ENCODE measurements at regions not wholly inside any gene's neighbourhood (a gene's known extent, or its start where the extent isn't known, plus 50 kb on each side); places are given as distances from the start of the nearest gene placed in this dataset.
A peak's percentile ranks its signal among the peaks of the same experiment; 100 is the strongest.

DNA sequence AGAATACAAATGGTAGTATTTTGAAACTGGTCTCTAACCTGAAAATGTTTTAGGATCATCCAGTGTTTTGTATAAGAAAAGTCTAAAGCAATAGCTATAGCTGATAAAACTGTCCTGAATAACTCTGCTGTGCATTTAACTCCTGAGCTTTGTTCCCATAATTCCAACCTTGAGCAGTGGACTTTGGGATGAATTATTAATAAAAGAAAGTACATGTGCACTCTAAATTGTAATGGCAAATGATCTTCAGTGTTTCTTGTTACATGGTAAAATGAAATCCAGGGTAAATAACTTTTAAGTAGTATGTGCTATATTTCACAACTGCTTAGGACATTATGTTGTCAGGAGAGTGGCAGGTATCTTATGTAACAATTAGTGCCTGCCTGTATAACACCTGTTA is 345.6 kb downstream of the SLC16A7 start:
- DNase-seq (ENCODE audit: low read depth in 4 of 6, low spot score in 6 of 6), result no peak
- Histone ChIP-seq H3K27me3 (ENCODE audit: control insufficient read depth, insufficient read depth, low read length) (no peaks in the 10 kb centered on the region), H3K27ac (ENCODE audit: low read depth, low read length) (no peak overlapping the region), H3K4me1 (ENCODE audit: control insufficient read depth, insufficient read depth, low read length) (no peaks in the 10 kb centered on the region), H3K36me3 (ENCODE audit: control insufficient read depth, insufficient read depth, low read length) (no peaks in the 10 kb centered on the region), H3K9me3 (ENCODE audit: control insufficient read depth, insufficient read depth, low read length) (no peaks in the 10 kb centered on the region), H3K4me3 (ENCODE audit: low read depth, low read length) (no peak overlapping the region)

DNA sequence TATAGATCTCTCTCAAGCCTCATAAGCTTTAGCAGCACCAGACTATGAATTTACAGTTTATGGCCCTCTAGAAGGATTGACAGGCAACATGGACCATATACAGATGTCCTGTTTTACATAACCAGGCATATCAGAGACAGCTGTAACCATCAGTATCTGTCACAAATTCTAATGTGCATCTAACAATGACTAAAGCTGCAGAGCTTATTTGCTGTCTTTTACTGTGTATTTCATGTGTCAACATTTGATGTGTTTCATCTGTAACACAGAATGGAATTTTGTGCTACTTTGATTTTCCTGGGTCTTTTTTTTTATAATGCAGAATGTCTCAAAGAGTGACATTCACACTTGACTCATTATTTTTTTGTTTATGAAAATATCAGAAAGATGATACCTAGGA is 348.3 kb downstream of the SLC16A7 start:
- no peak overlapping the region for H3K4me3 ChIP-seq (ENCODE audit: low read depth, low read length)
- no peak for DNase-seq (ENCODE audit: low read depth in 4 of 6, low spot score in 6 of 6)
- no peaks in the 10 kb centered on the region for H3K27me3 ChIP-seq (ENCODE audit: control insufficient read depth, insufficient read depth, low read length)
- H3K4me1 ChIP-seq (ENCODE audit: control insufficient read depth, insufficient read depth, low read length), result no peaks in the 10 kb centered on the region
- no peaks in the 10 kb centered on the region for H3K36me3 ChIP-seq (ENCODE audit: control insufficient read depth, insufficient read depth, low read length)
- H3K27ac ChIP-seq (ENCODE audit: low read depth, low read length), result no peak overlapping the region
- no peaks in the 10 kb centered on the region for H3K9me3 ChIP-seq (ENCODE audit: control insufficient read depth, insufficient read depth, low read length)

DNA sequence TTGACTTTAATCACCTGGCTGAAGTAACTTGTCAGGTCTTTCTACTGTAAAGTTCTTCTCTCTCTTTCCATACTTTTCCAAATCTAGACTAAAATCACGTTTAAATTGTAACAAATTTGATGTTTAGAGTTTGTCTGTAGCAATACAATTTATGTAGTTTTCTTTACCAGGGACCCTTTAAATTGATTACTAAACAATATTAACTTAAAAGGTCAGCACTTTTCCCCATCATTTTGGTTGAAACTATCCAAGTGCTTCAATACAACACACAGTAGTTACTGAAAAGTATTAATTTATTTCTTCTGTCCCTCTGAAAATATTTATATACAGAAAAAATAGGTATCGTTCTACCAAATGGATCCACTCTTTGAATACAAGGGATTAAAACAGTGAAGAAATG is 350.8 kb downstream of the SLC16A7 start:
- Histone ChIP-seq H3K4me3 (ENCODE audit: low read depth, low read length) (no peak overlapping the region), H3K4me1 (ENCODE audit: control insufficient read depth, insufficient read depth, low read length) (no peaks in the 10 kb centered on the region), H3K36me3 (ENCODE audit: control insufficient read depth, insufficient read depth, low read length) (no peaks in the 10 kb centered on the region), H3K27me3 (ENCODE audit: control insufficient read depth, insufficient read depth, low read length) (no peaks in the 10 kb centered on the region), H3K27ac (ENCODE audit: low read depth, low read length) (no peak overlapping the region), H3K9me3 (ENCODE audit: control insufficient read depth, insufficient read depth, low read length) (no peaks in the 10 kb centered on the region)
- WGBS (ENCODE audit: insufficient coverage), result no CpG with 5 or more reads among the region's 2 CpGs
- no peak for DNase-seq (ENCODE audit: low read depth in 4 of 6, low spot score in 6 of 6)

DNA sequence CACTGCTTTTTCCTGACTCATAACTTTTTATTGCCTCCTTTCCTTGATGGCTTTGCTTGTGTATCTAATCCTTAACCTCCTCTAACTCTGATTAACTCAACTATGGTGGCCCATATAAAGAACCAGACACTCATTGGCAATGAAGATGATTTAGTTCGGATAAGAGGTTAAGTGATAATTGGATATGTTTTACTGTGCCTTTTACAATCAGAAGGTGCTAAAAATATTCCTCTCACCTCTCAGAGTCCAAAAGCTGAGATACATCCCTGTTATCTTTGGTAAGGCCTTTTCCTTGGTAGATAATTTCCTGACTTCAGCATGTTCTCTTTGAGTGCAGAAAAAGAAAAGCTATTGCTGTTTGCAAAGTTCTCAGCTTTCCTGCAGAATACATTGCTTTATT is 367.7 kb downstream of the SLC16A7 start:
- H3K27ac ChIP-seq (ENCODE audit: low read depth, low read length), result no peak overlapping the region
- H3K27me3 ChIP-seq (ENCODE audit: control insufficient read depth, insufficient read depth, low read length), result no peaks in the 10 kb centered on the region
- no peaks in the 10 kb centered on the region for H3K36me3 ChIP-seq (ENCODE audit: control insufficient read depth, insufficient read depth, low read length)
- WGBS (ENCODE audit: insufficient coverage), result no CpG with 5 or more reads among the region's 1 CpG
- no peaks in the 10 kb centered on the region for H3K9me3 ChIP-seq (ENCODE audit: control insufficient read depth, insufficient read depth, low read length)
- H3K4me3 ChIP-seq (ENCODE audit: low read depth, low read length), result no peak overlapping the region
- H3K4me1 ChIP-seq (ENCODE audit: control insufficient read depth, insufficient read depth, low read length), result no peaks in the 10 kb centered on the region
- no peak for DNase-seq (ENCODE audit: low read depth in 4 of 6, low spot score in 6 of 6)

DNA sequence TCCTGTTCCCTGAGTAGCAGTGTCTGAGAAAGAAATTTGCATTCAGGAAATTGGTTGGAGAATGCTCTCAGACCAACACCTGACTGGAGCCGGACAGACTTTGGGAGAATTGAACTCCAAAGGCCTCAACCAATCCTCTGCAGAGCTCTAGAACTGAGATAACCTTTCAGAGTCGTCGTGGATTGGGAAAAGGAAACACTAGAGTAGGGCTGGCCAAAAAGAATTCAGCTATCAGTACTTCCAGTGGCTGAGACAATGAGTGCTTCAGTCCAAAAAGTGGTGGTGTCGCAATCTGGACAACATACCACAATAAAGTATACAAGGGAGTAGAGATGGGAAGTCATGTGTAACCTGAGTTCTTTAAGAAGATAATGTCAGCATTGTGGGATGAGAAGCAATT is 377.1 kb downstream of the SLC16A7 start:
- no peak for DNase-seq (ENCODE audit: low read depth in 4 of 6, low spot score in 6 of 6)
- WGBS (ENCODE audit: insufficient coverage), result 72% methylated on average over 3 of the region's 4 CpGs
- H3K4me1 ChIP-seq (ENCODE audit: control insufficient read depth, insufficient read depth, low read length), result no peaks in the 10 kb centered on the region

DNA sequence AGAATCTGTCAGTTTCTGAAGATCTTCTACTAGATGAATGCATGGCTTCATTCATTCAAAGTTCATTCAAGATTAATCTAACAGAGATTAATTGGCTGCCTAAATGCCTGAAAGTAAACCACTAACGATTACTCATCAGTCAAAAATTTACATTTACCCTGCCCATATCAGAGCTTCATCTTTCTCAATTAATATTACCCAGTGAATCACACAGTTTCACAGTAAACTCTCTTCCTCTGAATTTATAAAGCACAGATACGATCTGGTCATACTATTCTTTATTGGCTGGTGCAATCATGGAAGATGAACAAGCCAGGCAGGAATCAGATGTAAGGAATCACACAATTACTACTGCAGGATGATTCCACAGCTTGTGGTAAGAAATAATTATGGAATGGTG is 377.7 kb downstream of the SLC16A7 start:
- no peak overlapping the region for H3K27ac ChIP-seq (ENCODE audit: low read depth, low read length)
- H3K9me3 ChIP-seq (ENCODE audit: control insufficient read depth, insufficient read depth, low read length), result no peaks in the 10 kb centered on the region
- H3K4me3 ChIP-seq (ENCODE audit: low read depth, low read length), result no peak overlapping the region
- no peaks in the 10 kb centered on the region for H3K27me3 ChIP-seq (ENCODE audit: control insufficient read depth, insufficient read depth, low read length)
- H3K36me3 ChIP-seq (ENCODE audit: control insufficient read depth, insufficient read depth, low read length), result no peaks in the 10 kb centered on the region
- H3K4me1 ChIP-seq (ENCODE audit: control insufficient read depth, insufficient read depth, low read length), result no peaks in the 10 kb centered on the region
- DNase-seq (ENCODE audit: low read depth in 4 of 6, low spot score in 6 of 6), result no peak
- WGBS (ENCODE audit: insufficient coverage), result 100% methylated on average over 1 of the region's 2 CpGs

More for the DNA sequence above, 377.1 kb downstream of the SLC16A7 start:
- Histone ChIP-seq H3K9me3 (ENCODE audit: control insufficient read depth, insufficient read depth, low read length) (no peaks in the 10 kb centered on the region), H3K4me3 (ENCODE audit: low read depth, low read length) (no peak overlapping the region), H3K36me3 (ENCODE audit: control insufficient read depth, insufficient read depth, low read length) (no peaks in the 10 kb centered on the region), H3K27ac (ENCODE audit: low read depth, low read length) (no peak overlapping the region), H3K27me3 (ENCODE audit: control insufficient read depth, insufficient read depth, low read length) (no peaks in the 10 kb centered on the region)

DNA sequence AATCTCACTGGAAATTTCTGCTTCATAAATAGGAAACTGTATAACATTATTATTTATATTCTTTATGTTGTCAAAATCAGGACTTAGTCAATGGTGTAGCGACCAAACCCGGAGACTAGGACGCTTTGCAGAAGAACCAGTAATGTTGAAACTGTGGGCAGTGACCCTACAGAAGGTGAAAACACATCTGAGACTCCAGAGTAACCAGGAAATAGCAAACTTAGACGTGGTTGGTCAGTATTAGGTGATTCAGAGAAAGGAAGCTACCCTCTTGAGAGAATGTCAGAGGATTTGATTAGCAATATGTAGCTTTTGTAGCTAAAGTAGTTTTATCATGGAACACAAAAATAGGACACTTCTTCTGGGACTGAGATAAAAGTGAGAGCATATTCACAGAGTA is 381.9 kb downstream of the SLC16A7 start:
- Histone ChIP-seq H3K27me3 (ENCODE audit: control insufficient read depth, insufficient read depth, low read length) (no peaks in the 10 kb centered on the region), H3K4me3 (ENCODE audit: low read depth, low read length) (no peak overlapping the region), H3K9me3 (ENCODE audit: control insufficient read depth, insufficient read depth, low read length) (no peaks in the 10 kb centered on the region), H3K36me3 (ENCODE audit: control insufficient read depth, insufficient read depth, low read length) (no peaks in the 10 kb centered on the region), H3K27ac (ENCODE audit: low read depth, low read length) (no peak overlapping the region), H3K4me1 (ENCODE audit: control insufficient read depth, insufficient read depth, low read length) (no peaks in the 10 kb centered on the region)
- WGBS (ENCODE audit: insufficient coverage), result 66% methylated on average over 4 of the region's 4 CpGs
- DNase-seq (ENCODE audit: low read depth in 4 of 6, low spot score in 6 of 6), result no peak

DNA sequence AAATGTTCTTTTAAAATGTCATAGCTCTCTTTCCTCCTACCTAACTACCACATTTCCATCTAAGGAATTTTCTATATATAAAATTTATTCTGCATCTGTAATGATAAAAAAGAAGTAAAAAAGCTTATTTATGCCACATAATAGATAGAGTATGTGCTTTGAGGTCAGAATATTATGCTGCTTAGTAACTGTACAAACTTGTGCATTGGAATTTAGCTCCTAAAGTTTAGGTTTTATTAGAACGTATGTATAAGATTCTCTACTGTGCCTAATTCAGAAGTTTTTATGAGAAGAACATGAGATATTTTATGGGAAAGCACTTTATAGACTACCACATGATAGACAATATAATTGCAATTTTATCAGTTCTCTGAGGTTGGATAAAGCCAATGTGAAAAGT is 384.6 kb downstream of the SLC16A7 start:
- no CpG with 5 or more reads among the region's 1 CpG for WGBS (ENCODE audit: insufficient coverage)
- H3K4me1 ChIP-seq (ENCODE audit: control insufficient read depth, insufficient read depth, low read length), result no peaks in the 10 kb centered on the region
- H3K36me3 ChIP-seq (ENCODE audit: control insufficient read depth, insufficient read depth, low read length), result no peaks in the 10 kb centered on the region
- no peak overlapping the region for H3K4me3 ChIP-seq (ENCODE audit: low read depth, low read length)
- no peak overlapping the region for H3K27ac ChIP-seq (ENCODE audit: low read depth, low read length)
- H3K27me3 ChIP-seq (ENCODE audit: control insufficient read depth, insufficient read depth, low read length), result no peaks in the 10 kb centered on the region
- no peaks in the 10 kb centered on the region for H3K9me3 ChIP-seq (ENCODE audit: control insufficient read depth, insufficient read depth, low read length)
- no peak for DNase-seq (ENCODE audit: low read depth in 4 of 6, low spot score in 6 of 6)

DNA sequence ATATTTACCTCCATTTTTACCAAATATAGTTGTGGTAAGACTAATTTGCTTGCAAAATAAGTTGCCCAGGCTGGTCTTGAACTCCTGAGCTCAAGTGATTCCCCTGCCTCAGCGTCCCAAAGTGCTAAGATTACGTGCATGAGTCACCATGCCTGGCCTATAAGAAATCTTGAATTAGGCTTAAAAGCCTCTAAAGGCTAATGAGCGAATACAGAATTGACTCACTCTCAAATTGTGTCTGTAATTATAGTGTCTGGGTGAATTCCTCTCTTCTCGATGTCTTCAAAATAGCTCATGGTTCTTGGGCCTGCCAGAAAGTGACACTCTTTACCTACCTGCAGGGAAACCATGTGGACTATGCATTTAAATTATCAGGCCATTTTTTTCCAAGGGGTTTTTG is 403.5 kb downstream of the SLC16A7 start:
- DNase-seq (ENCODE audit: low read depth in 4 of 6, low spot score in 6 of 6), result peak in 1 of 6 donors; percentile 5
- Histone ChIP-seq H3K27ac (ENCODE audit: low read depth, low read length) (no peak overlapping the region), H3K4me3 (ENCODE audit: low read depth, low read length) (no peak overlapping the region), H3K9me3 (ENCODE audit: control insufficient read depth, insufficient read depth, low read length) (no peaks in the 10 kb centered on the region), H3K27me3 (ENCODE audit: control insufficient read depth, insufficient read depth, low read length) (no peaks in the 10 kb centered on the region), H3K4me1 (ENCODE audit: control insufficient read depth, insufficient read depth, low read length) (no peaks in the 10 kb centered on the region), H3K36me3 (ENCODE audit: control insufficient read depth, insufficient read depth, low read length) (no peaks in the 10 kb centered on the region)
- 78% methylated on average over 3 of the region's 4 CpGs for WGBS (ENCODE audit: insufficient coverage)

DNA sequence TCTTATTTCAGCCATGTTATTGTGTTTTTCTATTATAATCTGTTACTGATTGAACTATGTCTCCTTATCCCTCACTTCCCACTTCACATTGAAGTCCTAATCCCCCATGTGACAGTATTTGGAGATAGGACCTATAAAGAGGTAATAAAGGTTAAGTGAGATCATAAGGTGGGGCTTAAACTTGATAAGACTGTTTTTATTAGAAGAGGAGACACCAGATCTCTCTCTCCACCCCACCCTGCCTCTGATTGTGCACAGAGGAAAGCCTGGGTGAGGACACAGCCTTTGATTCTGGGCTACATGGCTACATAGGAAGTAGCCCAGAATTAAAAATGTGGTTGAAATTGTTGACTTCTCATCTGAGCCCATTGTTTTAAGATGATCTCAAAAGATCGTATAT is 414.7 kb downstream of the SLC16A7 start:
- WGBS (ENCODE audit: insufficient coverage), result no CpG with 5 or more reads among the region's 1 CpG
- Histone ChIP-seq H3K4me1 (ENCODE audit: control insufficient read depth, insufficient read depth, low read length) (no peaks in the 10 kb centered on the region), H3K9me3 (ENCODE audit: control insufficient read depth, insufficient read depth, low read length) (no peaks in the 10 kb centered on the region), H3K4me3 (ENCODE audit: low read depth, low read length) (no peak overlapping the region), H3K36me3 (ENCODE audit: control insufficient read depth, insufficient read depth, low read length) (no peaks in the 10 kb centered on the region), H3K27ac (ENCODE audit: low read depth, low read length) (no peak overlapping the region), H3K27me3 (ENCODE audit: control insufficient read depth, insufficient read depth, low read length) (no peaks in the 10 kb centered on the region)
- no peak for DNase-seq (ENCODE audit: low read depth in 4 of 6, low spot score in 6 of 6)

DNA sequence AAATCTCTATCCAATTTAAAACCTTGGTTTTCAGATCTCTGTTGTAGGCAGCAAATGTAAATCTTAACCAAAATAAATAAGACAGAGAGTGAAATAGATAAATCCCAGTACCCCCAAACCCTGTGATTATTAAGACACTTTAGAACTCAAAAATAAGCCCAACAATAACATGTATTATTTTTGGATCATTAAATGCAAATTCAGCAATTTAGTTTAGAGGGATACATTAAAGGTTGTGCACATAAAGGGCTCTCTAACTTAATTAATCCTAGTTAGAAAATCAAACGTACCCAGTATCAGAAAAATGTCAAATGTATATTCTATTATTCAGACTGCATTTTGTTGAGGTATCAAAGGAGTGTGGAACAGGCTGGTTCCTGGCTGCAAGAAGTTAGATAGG is 416.8 kb downstream of the SLC16A7 start:
- Histone ChIP-seq H3K27ac (ENCODE audit: low read depth, low read length) (no peak overlapping the region), H3K4me1 (ENCODE audit: control insufficient read depth, insufficient read depth, low read length) (no peaks in the 10 kb centered on the region), H3K4me3 (ENCODE audit: low read depth, low read length) (no peak overlapping the region), H3K27me3 (ENCODE audit: control insufficient read depth, insufficient read depth, low read length) (no peaks in the 10 kb centered on the region), H3K36me3 (ENCODE audit: control insufficient read depth, insufficient read depth, low read length) (no peaks in the 10 kb centered on the region), H3K9me3 (ENCODE audit: control insufficient read depth, insufficient read depth, low read length) (no peaks in the 10 kb centered on the region)
- DNase-seq (ENCODE audit: low read depth in 4 of 6, low spot score in 6 of 6), result no peak
- no CpG with 5 or more reads among the region's 1 CpG for WGBS (ENCODE audit: insufficient coverage)
